ENCODE measurements at regions not wholly inside any gene's neighbourhood (a gene's known extent, or its start where the extent isn't known, plus 50 kb on each side); places are given as distances from the start of the nearest gene placed in this dataset.

DNA sequence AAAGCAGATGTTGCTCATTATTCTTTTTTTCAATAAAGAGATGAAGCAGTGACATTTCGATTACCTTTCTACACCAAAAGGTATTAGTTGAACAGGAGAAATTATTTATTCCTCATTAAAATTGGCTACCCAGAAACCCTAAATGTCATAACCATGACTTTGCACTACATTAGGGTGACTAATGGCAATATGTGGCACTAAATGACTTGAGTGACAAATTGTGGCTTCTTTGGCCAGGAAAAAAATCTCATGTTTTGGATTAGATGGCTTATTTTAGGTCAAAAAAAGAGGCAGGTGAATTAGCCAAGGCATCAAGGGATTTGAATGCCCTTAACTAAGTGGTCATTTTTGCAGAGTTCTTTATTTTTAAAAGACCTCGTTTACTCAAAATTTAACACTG, 353.9 kb downstream of the NDFIP2 start:
- Histone ChIP-seq H3K4me1 (ENCODE audit: insufficient read depth, low read length) (no peaks in the 10 kb centered on the region), H3K9me3 (ENCODE audit: control insufficient read depth in 1 of 2, low read length in 2 of 2) (no peaks in the 10 kb centered on the region), H3K36me3 (ENCODE audit: insufficient read depth, low read length) (no peaks in the 10 kb centered on the region), H3K27ac (ENCODE audit: low read depth, low read length) (no peak overlapping the region), H3K27me3 (ENCODE audit: insufficient read depth, low read length) (no peaks in the 10 kb centered on the region), H3K4me3 (ENCODE audit: low read length in 2 of 2) (no peak overlapping the region)
- CTCF ChIA-PET (ENCODE audit: partially characterized antibody) = no interaction called here
- H3K27ac Mint-ChIP-seq = no peak overlapping the region
- intact Hi-C loops (cut with micrococcal nuclease) = no loop called here
- no peaks in the 10 kb centered on the region for H3K4me1 Mint-ChIP-seq
- H3K4me3 Mint-ChIP-seq = no peak overlapping the region
- peaks cover 0 to 10% (median 5%) of the 10 kb centered on the region in 8 donors for H3K9me3 Mint-ChIP-seq
- POLR2A ChIA-PET (ENCODE audit: partially characterized antibody) = no interaction called here
- no peaks in the 10 kb centered on the region for H3K27me3 Mint-ChIP-seq
- no peak for DNase-seq
- no peaks in the 10 kb centered on the region for H3K36me3 Mint-ChIP-seq

DNA sequence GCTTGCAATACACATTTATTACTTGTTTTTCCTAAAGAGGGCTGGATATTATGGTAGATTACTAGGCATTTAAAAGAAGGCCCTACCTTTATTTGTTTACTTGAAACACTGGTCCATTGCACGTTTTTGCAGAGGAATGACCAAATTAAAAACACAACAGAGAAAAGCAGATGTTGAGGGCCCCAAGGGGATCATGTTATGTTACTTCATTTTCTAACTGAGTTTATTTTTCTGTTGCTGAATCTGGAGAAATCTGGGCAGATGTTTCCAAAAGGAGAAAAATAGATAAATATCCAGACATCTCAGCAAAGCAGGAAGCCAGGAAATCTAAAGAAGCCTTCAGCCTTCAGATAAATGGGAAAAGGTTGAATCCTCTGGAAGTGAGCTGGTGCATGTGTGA, 353.0 kb downstream of the NDFIP2 start:
- intact Hi-C loops (cut with micrococcal nuclease) = no loop called here
- POLR2A ChIA-PET (ENCODE audit: partially characterized antibody) = no interaction called here
- Histone ChIP-seq H3K4me1 (ENCODE audit: insufficient read depth, low read length) (no peaks in the 10 kb centered on the region), H3K36me3 (ENCODE audit: insufficient read depth, low read length) (no peaks in the 10 kb centered on the region), H3K27me3 (ENCODE audit: insufficient read depth, low read length) (no peaks in the 10 kb centered on the region), H3K4me3 (ENCODE audit: low read length in 2 of 2) (no peak overlapping the region), H3K27ac (ENCODE audit: low read depth, low read length) (no peak overlapping the region), H3K9me3 (ENCODE audit: control insufficient read depth in 1 of 2, low read length in 2 of 2) (no peaks in the 10 kb centered on the region)
- H3K4me3 Mint-ChIP-seq = no peak overlapping the region
- H3K27ac Mint-ChIP-seq = no peak overlapping the region
- H3K27me3 Mint-ChIP-seq = no peaks in the 10 kb centered on the region
- no peaks in the 10 kb centered on the region for H3K36me3 Mint-ChIP-seq
- H3K9me3 Mint-ChIP-seq = peaks cover 0 to 6% (median 2%) of the 10 kb centered on the region in 8 donors
- DNase-seq = no peak
- CTCF ChIA-PET (ENCODE audit: partially characterized antibody) = no interaction called here
- no peaks in the 10 kb centered on the region for H3K4me1 Mint-ChIP-seq

DNA sequence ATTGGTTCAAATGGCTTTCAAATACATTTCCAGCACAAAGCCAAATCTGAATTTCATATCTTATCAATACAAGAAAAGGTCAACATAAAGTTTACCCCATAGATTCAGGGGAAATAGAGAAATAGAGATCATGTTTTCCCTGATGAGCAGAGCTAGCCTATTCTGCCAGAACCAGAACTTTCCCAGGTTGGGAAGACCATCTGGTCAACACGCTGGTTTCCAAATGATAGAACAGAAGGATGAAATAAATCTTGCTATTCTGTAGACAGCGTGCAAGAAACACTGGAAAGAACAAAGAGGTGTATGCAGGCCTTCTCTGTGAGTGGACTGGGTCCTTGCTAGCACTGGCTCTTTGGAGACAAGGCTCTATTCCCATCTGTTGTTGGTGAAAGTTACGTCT, 350.6 kb downstream of the NDFIP2 start:
- no peak for DNase-seq
- ChIA-PET POLR2A (ENCODE audit: partially characterized antibody) (no interaction called here), CTCF (ENCODE audit: partially characterized antibody) (no interaction called here)
- Histone ChIP-seq H3K27ac (ENCODE audit: low read depth, low read length) (no peak overlapping the region), H3K27me3 (ENCODE audit: insufficient read depth, low read length) (no peaks in the 10 kb centered on the region), H3K4me1 (ENCODE audit: insufficient read depth, low read length) (no peaks in the 10 kb centered on the region), H3K4me3 (ENCODE audit: low read length in 2 of 2) (no peak overlapping the region), H3K36me3 (ENCODE audit: insufficient read depth, low read length) (no peaks in the 10 kb centered on the region), H3K9me3 (ENCODE audit: control insufficient read depth in 1 of 2, low read length in 2 of 2) (no peaks in the 10 kb centered on the region)
- Mint-ChIP-seq H3K9me3 (peaks cover 0 to 6% (median 2%) of the 10 kb centered on the region in 8 donors), H3K27me3 (no peaks in the 10 kb centered on the region), H3K4me3 (no peak overlapping the region), H3K27ac (no peak overlapping the region), H3K36me3 (no peaks in the 10 kb centered on the region), H3K4me1 (no peaks in the 10 kb centered on the region)
- intact Hi-C loops (cut with micrococcal nuclease) = no loop called here

DNA sequence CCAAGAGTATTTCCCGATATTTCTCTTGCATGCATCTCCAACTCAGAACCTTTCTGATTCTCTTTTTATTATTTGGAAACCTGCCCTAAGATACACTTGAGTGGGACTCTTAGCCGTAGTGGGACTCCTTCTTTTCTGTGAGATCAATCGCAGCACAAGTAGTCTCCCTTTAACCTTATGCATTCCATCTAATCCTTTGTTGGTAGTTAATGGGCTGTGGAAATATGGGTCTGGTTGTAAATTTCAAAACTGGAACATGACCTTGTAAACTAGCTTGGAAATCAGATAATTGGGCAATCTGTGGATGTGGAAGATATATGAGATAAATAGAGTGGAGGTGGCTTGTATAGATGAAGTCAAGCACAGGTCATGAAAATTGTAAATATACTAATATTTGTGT, 350.0 kb downstream of the NDFIP2 start:
- intact Hi-C loops (cut with micrococcal nuclease) = no loop called here
- H3K4me1 ChIP-seq (ENCODE audit: insufficient read depth, low read length) = no peaks in the 10 kb centered on the region
- H3K36me3 ChIP-seq (ENCODE audit: insufficient read depth, low read length) = no peaks in the 10 kb centered on the region
- Mint-ChIP-seq H3K27me3 (no peaks in the 10 kb centered on the region), H3K9me3 (peaks cover 0 to 4% (median 2%) of the 10 kb centered on the region in 8 donors), H3K27ac (no peak overlapping the region), H3K36me3 (no peaks in the 10 kb centered on the region), H3K4me3 (no peak overlapping the region), H3K4me1 (no peaks in the 10 kb centered on the region)
- H3K4me3 ChIP-seq (ENCODE audit: low read length in 2 of 2) = no peak overlapping the region
- CTCF ChIA-PET (ENCODE audit: partially characterized antibody) = no interaction called here
- POLR2A ChIA-PET (ENCODE audit: partially characterized antibody) = no interaction called here
- no peaks in the 10 kb centered on the region for H3K27me3 ChIP-seq (ENCODE audit: insufficient read depth, low read length)
- no peak overlapping the region for H3K27ac ChIP-seq (ENCODE audit: low read depth, low read length)
- H3K9me3 ChIP-seq (ENCODE audit: control insufficient read depth in 1 of 2, low read length in 2 of 2) = no peaks in the 10 kb centered on the region
- no peak for DNase-seq

DNA sequence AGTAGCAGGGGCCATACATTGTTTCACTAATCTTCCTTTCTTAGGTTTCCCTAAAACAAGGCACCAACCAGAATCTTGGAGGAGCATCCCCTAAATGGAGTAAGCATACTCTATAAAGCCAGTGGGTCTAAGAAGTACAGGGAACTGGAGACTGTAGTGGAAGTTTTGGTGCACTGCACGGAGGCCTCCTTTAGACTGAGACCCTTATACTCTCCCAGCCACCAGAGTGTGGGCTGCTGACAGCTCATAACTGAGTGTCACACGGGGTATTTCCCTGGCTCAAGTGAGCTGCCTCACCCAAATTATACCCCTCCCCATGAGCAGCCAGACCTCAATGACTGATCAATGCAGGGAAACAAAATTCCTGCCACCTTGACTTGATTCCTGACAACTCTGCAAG, 349.5 kb downstream of the NDFIP2 start:
- intact Hi-C loops (cut with micrococcal nuclease) = no loop called here
- Mint-ChIP-seq H3K36me3 (no peaks in the 10 kb centered on the region), H3K4me3 (no peak overlapping the region), H3K27me3 (no peaks in the 10 kb centered on the region), H3K9me3 (peaks cover 0 to 7% (median 2%) of the 10 kb centered on the region in 8 donors), H3K4me1 (no peaks in the 10 kb centered on the region), H3K27ac (no peak overlapping the region)
- Histone ChIP-seq H3K27ac (ENCODE audit: low read depth, low read length) (no peak overlapping the region), H3K9me3 (ENCODE audit: control insufficient read depth in 1 of 2, low read length in 2 of 2) (no peaks in the 10 kb centered on the region), H3K36me3 (ENCODE audit: insufficient read depth, low read length) (no peaks in the 10 kb centered on the region), H3K27me3 (ENCODE audit: insufficient read depth, low read length) (no peaks in the 10 kb centered on the region), H3K4me1 (ENCODE audit: insufficient read depth, low read length) (no peaks in the 10 kb centered on the region), H3K4me3 (ENCODE audit: low read length in 2 of 2) (no peak overlapping the region)
- no peak for DNase-seq
- POLR2A ChIA-PET (ENCODE audit: partially characterized antibody) = no interaction called here
- CTCF ChIA-PET (ENCODE audit: partially characterized antibody) = no interaction called here

DNA sequence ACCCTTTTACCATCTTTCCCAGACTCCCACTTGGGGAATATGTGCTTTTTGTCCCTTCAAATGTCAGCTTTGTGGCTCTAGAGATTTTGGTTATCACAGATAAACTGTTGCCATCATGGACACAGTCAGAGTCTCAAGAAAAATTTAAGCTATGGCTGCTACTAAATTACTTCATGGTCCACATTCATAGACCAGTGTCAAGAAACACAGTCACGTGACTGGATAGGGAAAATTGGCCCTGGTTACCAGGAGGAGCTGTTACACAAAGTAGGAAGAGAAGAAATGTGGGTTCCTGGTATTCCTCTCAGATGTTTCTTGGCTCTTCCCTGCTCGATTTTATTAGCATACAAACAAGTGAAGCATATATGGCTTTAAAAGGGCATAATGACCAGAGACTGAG, 348.9 kb downstream of the NDFIP2 start:
- H3K27me3 Mint-ChIP-seq = no peaks in the 10 kb centered on the region
- no peaks in the 10 kb centered on the region for H3K36me3 Mint-ChIP-seq

DNA sequence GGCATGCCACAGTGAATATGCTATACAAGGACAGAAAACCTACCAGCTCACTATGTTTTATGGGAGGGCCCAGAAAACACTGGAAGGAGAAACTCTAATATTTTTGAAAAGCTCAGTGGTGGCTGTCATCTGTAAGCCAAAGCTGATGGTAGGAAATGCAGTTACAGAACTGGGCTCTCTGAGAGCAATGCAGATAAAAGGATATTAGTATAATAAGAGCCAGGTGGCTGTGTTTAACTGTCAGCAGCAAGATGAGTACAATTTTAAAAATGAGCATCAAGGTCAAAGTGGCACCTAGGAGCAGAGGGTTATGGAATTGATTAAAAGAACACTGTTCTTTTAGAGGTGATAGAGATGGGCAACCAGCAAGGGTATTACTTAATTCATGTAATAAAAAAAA, 345.0 kb downstream of the NDFIP2 start:
- DNase-seq = no peak
- H3K4me3 Mint-ChIP-seq = no peak overlapping the region
- intact Hi-C loops (cut with micrococcal nuclease) = no loop called here
- ChIA-PET POLR2A (ENCODE audit: partially characterized antibody) (no interaction called here), CTCF (ENCODE audit: partially characterized antibody) (no interaction called here)
- no peaks in the 10 kb centered on the region for H3K9me3 ChIP-seq (ENCODE audit: control insufficient read depth in 1 of 2, low read length in 2 of 2)
- no peaks in the 10 kb centered on the region for H3K36me3 ChIP-seq (ENCODE audit: insufficient read depth, low read length)
- H3K4me1 ChIP-seq (ENCODE audit: insufficient read depth, low read length) = no peaks in the 10 kb centered on the region
- H3K9me3 Mint-ChIP-seq = peaks cover 0 to 12% (median 5%) of the 10 kb centered on the region in 8 donors
- H3K36me3 Mint-ChIP-seq = no peaks in the 10 kb centered on the region
- H3K27me3 ChIP-seq (ENCODE audit: insufficient read depth, low read length) = no peaks in the 10 kb centered on the region
- H3K27me3 Mint-ChIP-seq = no peaks in the 10 kb centered on the region
- H3K27ac ChIP-seq (ENCODE audit: low read depth, low read length) = no peak overlapping the region
- H3K4me3 ChIP-seq (ENCODE audit: low read length in 2 of 2) = no peak overlapping the region
- H3K4me1 Mint-ChIP-seq = no peaks in the 10 kb centered on the region
- H3K27ac Mint-ChIP-seq = no peak overlapping the region

More for the DNA sequence above, 348.9 kb downstream of the NDFIP2 start:
- no peaks in the 10 kb centered on the region for H3K4me1 ChIP-seq (ENCODE audit: insufficient read depth, low read length)
- H3K9me3 ChIP-seq (ENCODE audit: control insufficient read depth in 1 of 2, low read length in 2 of 2) = no peaks in the 10 kb centered on the region
- Mint-ChIP-seq H3K27ac (no peak overlapping the region), H3K4me1 (no peaks in the 10 kb centered on the region), H3K4me3 (no peak overlapping the region), H3K9me3 (peaks cover 0 to 7% (median 2%) of the 10 kb centered on the region in 8 donors)
- H3K27me3 ChIP-seq (ENCODE audit: insufficient read depth, low read length) = no peaks in the 10 kb centered on the region
- ChIA-PET POLR2A (ENCODE audit: partially characterized antibody) (no interaction called here), CTCF (ENCODE audit: partially characterized antibody) (no interaction called here)
- intact Hi-C loops (cut with micrococcal nuclease) = no loop called here
- DNase-seq = no peak
- no peak overlapping the region for H3K4me3 ChIP-seq (ENCODE audit: low read length in 2 of 2)
- no peaks in the 10 kb centered on the region for H3K36me3 ChIP-seq (ENCODE audit: insufficient read depth, low read length)
- no peak overlapping the region for H3K27ac ChIP-seq (ENCODE audit: low read depth, low read length)

GRCh38 chr13:79815041-79815440, 334.1 kb downstream of the NDFIP2 start:
- CTCF ChIA-PET (ENCODE audit: partially characterized antibody) = no interaction called here
- H3K36me3 ChIP-seq (ENCODE audit: insufficient read depth, low read length) = no peaks in the 10 kb centered on the region

More at GRCh38 chr13:79815041-79815440, 334.1 kb downstream of the NDFIP2 start:
- H3K36me3 Mint-ChIP-seq = no peaks in the 10 kb centered on the region
- H3K4me3 ChIP-seq (ENCODE audit: low read length in 2 of 2) = no peak overlapping the region
- intact Hi-C loops (cut with micrococcal nuclease) = no loop called here
- H3K4me1 ChIP-seq (ENCODE audit: insufficient read depth, low read length) = no peaks in the 10 kb centered on the region
- no peak for DNase-seq
- peaks cover 0 to 3% (median 0%) of the 10 kb centered on the region in 8 donors for H3K9me3 Mint-ChIP-seq
- no peaks in the 10 kb centered on the region for H3K27me3 ChIP-seq (ENCODE audit: insufficient read depth, low read length)
- no peak overlapping the region for H3K27ac ChIP-seq (ENCODE audit: low read depth, low read length)
- no peaks in the 10 kb centered on the region for H3K4me1 Mint-ChIP-seq
- peak overlapping the region in 1 of 7 donors; percentile 14 for H3K27ac Mint-ChIP-seq
- POLR2A ChIA-PET (ENCODE audit: partially characterized antibody) = no interaction called here
- H3K27me3 Mint-ChIP-seq = no peaks in the 10 kb centered on the region
- no peaks in the 10 kb centered on the region for H3K9me3 ChIP-seq (ENCODE audit: control insufficient read depth in 1 of 2, low read length in 2 of 2)
- no peak overlapping the region for H3K4me3 Mint-ChIP-seq

All from CD4-positive, alpha-beta memory T cell (primary cell).